Smooth muscle cell (in vitro differentiated cells): ENCODE measurements at regions not wholly inside any gene's neighbourhood (a gene's known extent, or its start where the extent isn't known, plus 50 kb on each side); places are given as distances from the start of the nearest gene placed in this dataset.

Source experiments
- DNase-seq: peaks from one replicate; lab custom pipeline; 2025; ENCODE audit not compliant: unreplicated experiment; lab: John Stamatoyannopoulos, UW
- H2AFZ ChIP-seq: fragments of 200-600 bp; sonication (generic); 2 replicates; pipeline ENCODE4 v1.6.0; 2016; ENCODE audit warnings: antibody characterized with exemption, low read depth, mild to moderate bottlenecking
- H3F3A ChIP-seq: fragments of 200-600 bp; sonication (generic); 2 replicates; pipeline ENCODE4 v1.6.0; 2017; ENCODE audit warnings: antibody characterized with exemption, low read depth
- H3K27ac ChIP-seq: fragments of 200-600 bp; sonication (generic); 2 replicates; pipeline ENCODE4 v1.5.1; 2016; ENCODE audit warnings: low read depth, mild to moderate bottlenecking
- H3K27me3 ChIP-seq: fragments of 200-600 bp; sonication (generic); 2 replicates; pipeline ENCODE4 v1.6.1; 2016; ENCODE audit warnings: low read depth, mild to moderate bottlenecking
- H3K36me3 ChIP-seq: fragments of 200-600 bp; sonication (generic); 2 replicates; pipeline ENCODE4 v1.5.1; 2016; ENCODE audit warnings: low read depth
- H3K4me1 ChIP-seq: fragments of 200-600 bp; sonication (generic); 2 replicates; pipeline ENCODE4 v1.5.1; 2016; ENCODE audit warnings: low read depth
- H3K4me2 ChIP-seq: fragments of 200-600 bp; sonication (generic); 2 replicates; pipeline ENCODE4 v1.6.0; 2016; ENCODE audit warnings: mild to moderate bottlenecking
- H3K4me3 ChIP-seq: fragments of 200-600 bp; sonication (generic); 2 replicates; pipeline ENCODE4 v1.5.1; 2016; ENCODE audit warnings: mild to moderate bottlenecking
- H3K79me2 ChIP-seq: fragments of 200-600 bp; sonication (generic); 2 replicates; pipeline ENCODE4 v1.6.0; 2016; ENCODE audit warnings: low read depth, mild to moderate bottlenecking
- H3K9ac ChIP-seq: fragments of 200-600 bp; sonication (generic); 2 replicates; pipeline ENCODE4 v1.6.0; 2016; ENCODE audit warnings: low read depth
- H3K9me3 ChIP-seq: fragments of 200-600 bp; sonication (generic); replicated peaks from 2 replicates; pipeline ENCODE4 v1.5.1; 2016; ENCODE audit warnings: low read depth
- H4K20me1 ChIP-seq: fragments of 200-600 bp; sonication (generic); 2 replicates; pipeline ENCODE4 v1.6.0; 2016; ENCODE audit warnings: low read depth
- CTCF ChIP-seq: fragments of 200-600 bp; sonication (generic); IDR thresholded peaks from 2 replicates; pipeline ENCODE4 v1.5.1; 2017; ENCODE audit warnings: borderline replicate concordance, mild to moderate bottlenecking, antibody characterized with exemption; ENCODE audit not compliant: insufficient read depth, poor library complexity, severe bottlenecking
- WGBS: methylation state at CpG from one replicate; pipeline ENCODE4 v1.1.7; 2016; ENCODE audit warnings: low lambda C conversion rate; 5-methylcytosine and 5-hydroxymethylcytosine counted together

- Histone ChIP-seq H4K20me1 (no peaks in the 10 kb centered on the region), H3K9ac (peak overlapping the region; percentile 50), H3K27me3 (no peaks in the 10 kb centered on the region), H3K4me3 (no peak overlapping the region), H2AFZ (peak overlapping the region; percentile 64), H3K27ac (peak overlapping the region; percentile 88), H3F3A (peaks cover 3% of the 10 kb centered on the region), H3K4me2 (peak overlapping the region; percentile 56), H3K4me1 (no peaks in the 10 kb centered on the region), H3K79me2 (no peaks in the 10 kb centered on the region), H3K9me3 (no peaks in the 10 kb centered on the region), H3K36me3 (no peaks in the 10 kb centered on the region)
- no peak for TF ChIP-seq CTCF
- 19% methylated on average over 1 of the region's 1 CpG for WGBS
- DNase-seq = no peak
Measured at GRCh38 chr10:84076047-84076388, 63.3 kb upstream of the GHITM start.

- Histone ChIP-seq H3K4me1 (no peaks in the 10 kb centered on the region), H3K4me3 (no peak overlapping the region), H2AFZ (peak overlapping the region; percentile 64), H3K36me3 (no peaks in the 10 kb centered on the region), H3K9me3 (no peaks in the 10 kb centered on the region), H3K9ac (peak overlapping the region; percentile 50), H3K27me3 (no peaks in the 10 kb centered on the region), H4K20me1 (no peaks in the 10 kb centered on the region), H3K79me2 (no peaks in the 10 kb centered on the region), H3K4me2 (peak overlapping the region; percentile 56), H3F3A (peaks cover 3% of the 10 kb centered on the region), H3K27ac (peak overlapping the region; percentile 88)
- peak; percentile 49 for TF ChIP-seq CTCF
- WGBS = 70% methylated on average over 4 of the region's 4 CpGs
- DNase-seq = no peak
Measured at GRCh38 chr10:84076540-84077195, 62.6 kb upstream of the GHITM start.

- Histone ChIP-seq H3F3A (peaks cover 3% of the 10 kb centered on the region), H2AFZ (peak overlapping the region; percentile 13), H3K4me3 (no peak overlapping the region), H4K20me1 (no peaks in the 10 kb centered on the region), H3K4me2 (no peak overlapping the region), H3K79me2 (no peaks in the 10 kb centered on the region), H3K9me3 (no peaks in the 10 kb centered on the region), H3K4me1 (no peaks in the 10 kb centered on the region), H3K9ac (no peak overlapping the region), H3K27me3 (no peaks in the 10 kb centered on the region), H3K36me3 (no peaks in the 10 kb centered on the region), H3K27ac (peak overlapping the region; percentile 18)
- TF ChIP-seq CTCF = no peak
- DNase-seq = no peak
- WGBS = 72% methylated on average over 2 of the region's 2 CpGs
Measured at GRCh38 chr10:84077768-84078167, 61.5 kb upstream of the GHITM start.

GRCh38 chr10:84078771-84079170 lies 60.5 kb upstream of the GHITM start:
- Histone ChIP-seq H3K27ac (no peak overlapping the region), H3K9me3 (no peaks in the 10 kb centered on the region), H4K20me1 (no peaks in the 10 kb centered on the region), H3K4me2 (no peak overlapping the region), H3K79me2 (no peaks in the 10 kb centered on the region), H3K4me3 (no peak overlapping the region), H3F3A (peaks cover 3% of the 10 kb centered on the region), H2AFZ (no peak overlapping the region), H3K4me1 (no peaks in the 10 kb centered on the region), H3K36me3 (no peaks in the 10 kb centered on the region), H3K9ac (no peak overlapping the region), H3K27me3 (no peaks in the 10 kb centered on the region)
- no peak for TF ChIP-seq CTCF
- no peak for DNase-seq
